Breast epithelium (tissue), 3 donors: ENCODE measurements at regions not wholly inside any gene's neighbourhood (a gene's known extent, or its start where the extent isn't known, plus 50 kb on each side); places are given as distances from the start of the nearest gene placed in this dataset.

Experiments
- CTCF ChIP-seq, 3 donors: fragments of 450-650 bp; IDR thresholded peaks; one replicate each; pipeline ENCODE4 v1.5.1; 2016 to 2017; ENCODE audit warnings: antibody characterized with exemption in 3 of 3, mild to moderate bottlenecking in 3 of 3, moderate library complexity in 3 of 3
- POLR2AphosphoS5 ChIP-seq, 3 donors: sonication (generic); formaldehyde crosslinking; IDR thresholded peaks; one replicate each; pipeline ENCODE4 v1.6.1; 2017; ENCODE audit warnings: antibody characterized with exemption in 3 of 3

- TF ChIP-seq CTCF (IDR thresholded peaks at IDR 0.05) (no peak), POLR2AphosphoS5 (IDR thresholded peaks at IDR 0.05) (no peak)
Observed at GRCh38 chr2:5950736-5951135, 258.6 kb downstream of the SOX11 start.
